Colonic mucosa (tissue), 4 donors: ENCODE measurements at regions not wholly inside any gene's neighbourhood (a gene's known extent, or its start where the extent isn't known, plus 50 kb on each side); places are given as distances from the start of the nearest gene placed in this dataset.
"Not testable (repeated sequence)": the region's sequence is repeated elsewhere in the genome, so short reads cannot be mapped to it uniquely, and the experiment has no call there.

Experiments
- DNase-seq: peaks from one replicate; pipeline ENCODE4 v3.0.0-alpha.2; 2020
- H3K27ac ChIP-seq: fragments of 200-600 bp; one replicate; pipeline ENCODE4 v1.8.0; 2021
- H3K27me3 ChIP-seq: fragments of 200-600 bp; one replicate; pipeline ENCODE4 v1.8.0; 2021
- H3K36me3 ChIP-seq: fragments of 200-600 bp; one replicate; pipeline ENCODE4 v1.8.0; 2021
- H3K4me1 ChIP-seq: fragments of 200-600 bp; one replicate; pipeline ENCODE4 v1.8.0; 2021; ENCODE audit warnings: mild to moderate bottlenecking
- H3K4me3 ChIP-seq: fragments of 200-600 bp; one replicate; pipeline ENCODE4 v1.8.0; 2021
- H3K9ac ChIP-seq, 2 donors: one replicate each; pipeline ENCODE4 v1.7.0; 2013; ENCODE audit warnings: control low read depth in 2 of 2, low read depth in 2 of 2, low read length in 2 of 2
- H3K9me3 ChIP-seq: fragments of 200-600 bp; one replicate; pipeline ENCODE4 v1.8.0; 2021
- intact Hi-C: fragments of 100-400 bp; cut with DNase I; formaldehyde crosslinking; loops from one replicate; pipeline ENCODE4 v1.14.1; 2022
- donor health status: healthy.
- donor health status: DM: no; HTN: no; CAD: no.
- donor health status: DM: no; HTN: no; CAD: no.

- H3K4me3 ChIP-seq, H3K36me3 ChIP-seq, H3K9me3 ChIP-seq, DNase-seq, H3K9ac ChIP-seq, H3K27ac ChIP-seq, intact Hi-C loops, H3K27me3 ChIP-seq, H3K4me1 ChIP-seq: not testable (repeated sequence)
Observed at GRCh38 chr1:146308892-146309291, 80.1 kb upstream of the NOTCH2NLA start.

- H3K9me3 ChIP-seq, H3K27ac ChIP-seq, H3K9ac ChIP-seq, intact Hi-C loops, H3K27me3 ChIP-seq, H3K36me3 ChIP-seq, H3K4me3 ChIP-seq, H3K4me1 ChIP-seq, DNase-seq: not testable (repeated sequence)
Observed at GRCh38 chr1:146308152-146308551, 79.3 kb upstream of the NOTCH2NLA start.

GRCh38 chr1:146307632-146308031 lies 78.8 kb upstream of the NOTCH2NLA start:
- H3K27me3 ChIP-seq, intact Hi-C loops, H3K36me3 ChIP-seq, H3K4me3 ChIP-seq, DNase-seq, H3K4me1 ChIP-seq, H3K27ac ChIP-seq, H3K9ac ChIP-seq, H3K9me3 ChIP-seq: not testable (repeated sequence)

- DNase-seq, H3K4me3 ChIP-seq, H3K9me3 ChIP-seq, H3K36me3 ChIP-seq, H3K27me3 ChIP-seq, H3K9ac ChIP-seq, intact Hi-C loops, H3K27ac ChIP-seq, H3K4me1 ChIP-seq: not testable (repeated sequence)
Observed at GRCh38 chr1:146306651-146307050, 77.8 kb upstream of the NOTCH2NLA start.

- H3K9me3 ChIP-seq, DNase-seq, H3K36me3 ChIP-seq, H3K4me1 ChIP-seq, H3K9ac ChIP-seq, intact Hi-C loops, H3K27me3 ChIP-seq, H3K4me3 ChIP-seq, H3K27ac ChIP-seq: not testable (repeated sequence)
Observed at GRCh38 chr1:146305442-146305841, 76.6 kb upstream of the NOTCH2NLA start.

- H3K27me3 ChIP-seq, H3K9me3 ChIP-seq, H3K9ac ChIP-seq, H3K36me3 ChIP-seq, H3K4me1 ChIP-seq, DNase-seq, H3K27ac ChIP-seq, H3K4me3 ChIP-seq, intact Hi-C loops: not testable (repeated sequence)
Observed at GRCh38 chr1:146298575-146298897, 69.7 kb upstream of the NOTCH2NLA start.

GRCh38 chr1:146297781-146298574 lies 69.2 kb upstream of the NOTCH2NLA start:
- H3K9me3 ChIP-seq, DNase-seq, intact Hi-C loops, H3K9ac ChIP-seq, H3K4me3 ChIP-seq, H3K4me1 ChIP-seq, H3K27ac ChIP-seq, H3K36me3 ChIP-seq, H3K27me3 ChIP-seq: not testable (repeated sequence)

- H3K27me3 ChIP-seq, H3K9ac ChIP-seq, H3K4me3 ChIP-seq, H3K4me1 ChIP-seq, intact Hi-C loops, H3K36me3 ChIP-seq, DNase-seq, H3K27ac ChIP-seq, H3K9me3 ChIP-seq: not testable (repeated sequence)
Observed at GRCh38 chr1:146292940-146293936, 64.4 kb upstream of the NOTCH2NLA start.

- H3K9me3 ChIP-seq, intact Hi-C loops, H3K4me1 ChIP-seq, H3K27me3 ChIP-seq, H3K4me3 ChIP-seq, H3K27ac ChIP-seq, DNase-seq, H3K36me3 ChIP-seq, H3K9ac ChIP-seq: not testable (repeated sequence)
Observed at GRCh38 chr1:146292424-146292823, 63.6 kb upstream of the NOTCH2NLA start.

GRCh38 chr1:146287881-146288280 lies 59.1 kb upstream of the NOTCH2NLA start:
- intact Hi-C loops, H3K4me1 ChIP-seq, H3K9ac ChIP-seq, DNase-seq, H3K27me3 ChIP-seq, H3K4me3 ChIP-seq, H3K9me3 ChIP-seq, H3K27ac ChIP-seq, H3K36me3 ChIP-seq: not testable (repeated sequence)

GRCh38 chr1:146284760-146285159 lies 55.9 kb upstream of the NOTCH2NLA start:
- H3K27me3 ChIP-seq, intact Hi-C loops, H3K9me3 ChIP-seq, H3K4me1 ChIP-seq, DNase-seq, H3K27ac ChIP-seq, H3K9ac ChIP-seq, H3K36me3 ChIP-seq, H3K4me3 ChIP-seq: not testable (repeated sequence)

GRCh38 chr1:146283527-146283880 lies 54.7 kb upstream of the NOTCH2NLA start:
- H3K4me1 ChIP-seq, H3K36me3 ChIP-seq, H3K27me3 ChIP-seq, intact Hi-C loops, H3K27ac ChIP-seq, DNase-seq, H3K4me3 ChIP-seq, H3K9me3 ChIP-seq, H3K9ac ChIP-seq: not testable (repeated sequence)

- H3K27ac ChIP-seq, H3K4me3 ChIP-seq, intact Hi-C loops, H3K9me3 ChIP-seq, H3K9ac ChIP-seq, DNase-seq, H3K36me3 ChIP-seq, H3K4me1 ChIP-seq, H3K27me3 ChIP-seq: not testable (repeated sequence)
Observed at GRCh38 chr1:146282807-146283526, 54.1 kb upstream of the NOTCH2NLA start.
